GM18861 (cell line): ENCODE measurements at regions not wholly inside any gene's neighbourhood (a gene's known extent, or its start where the extent isn't known, plus 50 kb on each side); places are given as distances from the start of the nearest gene placed in this dataset.

ENCODE experiments used
- ATAC-seq: cut with Tn5 transposase; IDR thresholded peaks from one replicate; pipeline ENCODE4 v1.9.1; 2021; ENCODE audit not compliant: unreplicated experiment

GRCh38 chr12:115108129-115109100 lies 424.4 kb upstream of the TBX3 start:
- no peak for ATAC-seq

- ATAC-seq: no peak
Measured at GRCh38 chr12:115103884-115104883, 420.2 kb upstream of the TBX3 start.

- ATAC-seq: no peak
Measured at GRCh38 chr12:115102450-115102849, 418.5 kb upstream of the TBX3 start.

- no peak for ATAC-seq
Measured at GRCh38 chr12:115101520-115101919, 417.5 kb upstream of the TBX3 start.

- no peak for ATAC-seq
Measured at GRCh38 chr12:115097416-115097815, 413.4 kb upstream of the TBX3 start.

GRCh38 chr12:115096588-115097397 lies 412.8 kb upstream of the TBX3 start:
- ATAC-seq: no peak

GRCh38 chr12:115095073-115095748 lies 411.2 kb upstream of the TBX3 start:
- no peak for ATAC-seq

- no peak for ATAC-seq
Measured at GRCh38 chr12:115094163-115094816, 410.3 kb upstream of the TBX3 start.

GRCh38 chr12:115093261-115093660 lies 409.3 kb upstream of the TBX3 start:
- ATAC-seq: no peak

GRCh38 chr12:115090783-115091182 lies 406.8 kb upstream of the TBX3 start:
- ATAC-seq: no peak

- no peak for ATAC-seq
Measured at GRCh38 chr12:115088995-115089841, 405.2 kb upstream of the TBX3 start.

- no peak for ATAC-seq
Measured at GRCh38 chr12:115088328-115088994, 404.5 kb upstream of the TBX3 start.

GRCh38 chr12:115085594-115085993 lies 401.6 kb upstream of the TBX3 start:
- ATAC-seq: no peak

- ATAC-seq: no peak
Measured at GRCh38 chr12:115079760-115080159, 395.8 kb upstream of the TBX3 start.

GRCh38 chr12:115078990-115079389 lies 395.0 kb upstream of the TBX3 start:
- no peak for ATAC-seq

GRCh38 chr12:115078334-115078733 lies 394.4 kb upstream of the TBX3 start:
- ATAC-seq: no peak

GRCh38 chr12:115075552-115076170 lies 391.7 kb upstream of the TBX3 start:
- ATAC-seq: no peak

GRCh38 chr12:115074617-115075016 lies 390.6 kb upstream of the TBX3 start:
- ATAC-seq: no peak
